ENCODE measurements at regions not wholly inside any gene's neighbourhood (a gene's known extent, or its start where the extent isn't known, plus 50 kb on each side); places are given as distances from the start of the nearest gene placed in this dataset.

DNA sequence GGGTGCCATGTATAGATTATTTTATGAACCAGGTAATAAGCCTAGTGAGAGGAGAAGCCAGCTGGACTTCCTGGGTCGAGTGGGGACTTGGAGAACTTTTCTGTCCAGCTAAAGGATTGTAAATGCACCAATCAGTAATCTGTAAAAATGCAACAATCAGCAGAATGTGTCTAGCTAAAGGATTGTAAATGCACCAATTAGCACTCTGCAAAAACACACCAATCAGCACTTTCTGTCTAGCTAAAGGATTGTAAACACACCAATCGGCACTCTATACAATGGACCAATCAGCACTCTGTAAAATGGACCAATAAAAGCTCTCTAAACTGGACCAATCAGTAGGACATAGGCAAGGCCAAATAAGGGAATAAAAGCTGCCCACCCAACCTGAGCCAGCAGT, 392.9 kb downstream of the KDM5D start:
- intact Hi-C loops (cut with DNase I) = no loop called here
- H3K4me3 ChIP-seq = no peak overlapping the region
- no peaks in the 10 kb centered on the region for H3K36me3 ChIP-seq
- WGBS, 2 donors = 20% methylated on average over 2 of the region's 2 CpGs; no CpG with 5 or more reads in 1 of the 2 donors
- FAIRE-seq (peak; percentile 29), ATAC-seq (no peak), DNase-seq (no peak)
- no peak overlapping the region for H3K27ac ChIP-seq
- H3K4me1 ChIP-seq = no peaks in the 10 kb centered on the region
- no peaks in the 10 kb centered on the region for H3K9me3 ChIP-seq
- TF ChIP-seq, protein P1, sequence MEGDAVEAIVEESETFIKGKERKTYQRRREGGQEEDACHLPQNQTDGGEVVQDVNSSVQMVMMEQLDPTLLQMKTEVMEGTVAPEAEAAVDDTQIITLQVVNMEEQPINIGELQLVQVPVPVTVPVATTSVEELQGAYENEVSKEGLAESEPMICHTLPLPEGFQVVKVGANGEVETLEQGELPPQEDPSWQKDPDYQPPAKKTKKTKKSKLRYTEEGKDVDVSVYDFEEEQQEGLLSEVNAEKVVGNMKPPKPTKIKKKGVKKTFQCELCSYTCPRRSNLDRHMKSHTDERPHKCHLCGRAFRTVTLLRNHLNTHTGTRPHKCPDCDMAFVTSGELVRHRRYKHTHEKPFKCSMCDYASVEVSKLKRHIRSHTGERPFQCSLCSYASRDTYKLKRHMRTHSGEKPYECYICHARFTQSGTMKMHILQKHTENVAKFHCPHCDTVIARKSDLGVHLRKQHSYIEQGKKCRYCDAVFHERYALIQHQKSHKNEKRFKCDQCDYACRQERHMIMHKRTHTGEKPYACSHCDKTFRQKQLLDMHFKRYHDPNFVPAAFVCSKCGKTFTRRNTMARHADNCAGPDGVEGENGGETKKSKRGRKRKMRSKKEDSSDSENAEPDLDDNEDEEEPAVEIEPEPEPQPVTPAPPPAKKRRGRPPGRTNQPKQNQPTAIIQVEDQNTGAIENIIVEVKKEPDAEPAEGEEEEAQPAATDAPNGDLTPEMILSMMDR (IDR thresholded peaks at IDR 0.05) = no peak
- H3K27me3 ChIP-seq = no peaks in the 10 kb centered on the region

DNA sequence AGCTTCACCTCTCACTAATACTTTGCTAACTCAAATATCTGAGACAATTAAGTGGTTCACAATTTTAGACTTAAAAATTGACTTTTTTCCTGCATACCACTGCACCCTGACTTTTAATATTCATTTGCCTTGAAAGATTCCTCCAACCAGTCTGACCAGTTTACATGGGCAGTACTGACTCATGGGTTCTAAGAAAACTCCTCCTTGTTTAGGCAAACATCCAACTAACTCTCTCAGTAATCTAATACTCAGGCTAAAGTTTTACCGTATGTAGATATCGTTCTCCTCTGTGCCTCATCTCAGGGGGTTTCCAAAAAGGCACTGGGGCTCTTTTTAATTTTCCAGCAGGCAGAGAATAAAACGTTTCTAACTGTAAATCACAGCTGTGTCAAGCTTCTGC, 422.8 kb downstream of the KDM5D start:
- no peak overlapping the region for H3K27ac ChIP-seq
- H3K36me3 ChIP-seq = no peaks in the 10 kb centered on the region
- FAIRE-seq (no peak), ATAC-seq (no peak), DNase-seq (no peak)
- H3K4me1 ChIP-seq = no peaks in the 10 kb centered on the region
- H3K27me3 ChIP-seq = no peaks in the 10 kb centered on the region
- no peak overlapping the region for H3K4me3 ChIP-seq
- H3K9me3 ChIP-seq = no peaks in the 10 kb centered on the region
- 20% methylated on average over 3 of the region's 3 CpGs; no CpG with 5 or more reads in 1 of the 2 donors for WGBS, 2 donors
- TF ChIP-seq, protein P1 (IDR thresholded peaks at IDR 0.05) = no peak
- intact Hi-C loops (cut with DNase I) = no loop called here

DNA sequence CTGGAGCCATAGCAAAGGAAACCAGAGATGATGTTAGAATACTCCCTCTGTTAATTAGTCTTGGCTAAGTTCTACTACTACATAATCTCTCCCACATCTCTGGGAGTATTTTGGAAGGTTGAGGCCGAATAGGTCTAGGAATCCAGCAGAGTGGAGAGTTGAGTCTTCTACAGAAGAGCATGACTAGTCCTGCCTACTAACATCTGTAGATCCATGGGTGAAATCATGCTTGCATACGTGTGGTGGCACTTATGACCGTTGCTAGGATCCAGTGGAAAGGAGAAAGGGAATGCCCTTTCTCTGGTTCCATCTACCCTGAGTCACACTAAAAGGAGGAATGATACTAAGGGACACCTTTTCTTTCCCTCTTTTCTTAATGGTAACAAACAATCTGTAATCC, 425.4 kb downstream of the KDM5D start:
- no peak for FAIRE-seq

DNA sequence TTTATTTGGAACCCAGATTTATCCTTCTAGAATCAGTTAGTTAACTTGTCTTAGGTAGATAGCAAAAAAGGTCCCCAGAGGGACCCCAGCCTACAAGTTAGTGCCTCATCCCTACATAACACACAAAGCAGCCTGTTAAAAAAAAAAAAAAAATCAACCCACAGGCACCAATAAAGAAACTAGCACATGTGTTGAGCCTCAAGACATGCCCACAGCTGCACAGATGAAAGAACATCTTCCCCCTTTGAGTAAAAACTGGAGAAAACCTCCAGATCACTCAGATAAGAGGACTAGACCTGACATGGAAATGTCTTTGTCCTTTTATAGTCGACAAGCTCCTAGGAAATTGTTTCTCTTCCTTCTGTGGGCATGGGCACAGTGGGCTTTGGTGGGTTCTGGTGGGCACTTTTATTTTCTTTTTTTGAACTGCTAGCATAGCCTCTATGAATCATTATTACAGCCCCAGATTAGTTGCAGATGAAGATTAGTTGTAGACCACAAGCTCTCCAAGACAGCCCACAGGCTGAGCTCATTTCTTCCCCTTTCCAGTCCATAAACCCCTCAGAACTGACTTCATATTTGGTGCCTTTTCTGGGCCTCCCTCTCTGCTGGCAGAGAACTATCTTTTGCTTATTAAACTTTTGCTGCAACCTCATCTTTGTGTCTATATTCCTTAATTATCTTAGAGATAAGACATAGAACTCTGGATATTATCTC, 427.1 kb downstream of the KDM5D start:
- no peaks in the 10 kb centered on the region for H3K27me3 ChIP-seq
- DNase-seq (no peak), ATAC-seq (no peak), FAIRE-seq (no peak)
- intact Hi-C loops (cut with DNase I) = no loop called here
- no peaks in the 10 kb centered on the region for H3K36me3 ChIP-seq
- TF ChIP-seq, protein P1 (IDR thresholded peaks at IDR 0.05) = no peak
- WGBS, 2 donors = 38% methylated on average over 1 of the region's 1 CpG; no CpG with 5 or more reads in 1 of the 2 donors
- H3K9me3 ChIP-seq = no peaks in the 10 kb centered on the region
- no peak overlapping the region for H3K4me3 ChIP-seq
- no peak overlapping the region for H3K27ac ChIP-seq
- no peaks in the 10 kb centered on the region for H3K4me1 ChIP-seq

More for the DNA sequence above, 425.4 kb downstream of the KDM5D start:
- Histone ChIP-seq H3K4me1 (no peaks in the 10 kb centered on the region), H3K4me3 (no peak overlapping the region), H3K27me3 (no peaks in the 10 kb centered on the region), H3K9me3 (no peaks in the 10 kb centered on the region), H3K27ac (no peak overlapping the region), H3K36me3 (no peaks in the 10 kb centered on the region)
- TF ChIP-seq, protein P1 (IDR thresholded peaks at IDR 0.05) = no peak
- 54% methylated on average over 3 of the region's 3 CpGs; no CpG with 5 or more reads in 1 of the 2 donors for WGBS, 2 donors
- no peak for ATAC-seq
- no peak for DNase-seq
- intact Hi-C loops (cut with DNase I) = no loop called here

DNA sequence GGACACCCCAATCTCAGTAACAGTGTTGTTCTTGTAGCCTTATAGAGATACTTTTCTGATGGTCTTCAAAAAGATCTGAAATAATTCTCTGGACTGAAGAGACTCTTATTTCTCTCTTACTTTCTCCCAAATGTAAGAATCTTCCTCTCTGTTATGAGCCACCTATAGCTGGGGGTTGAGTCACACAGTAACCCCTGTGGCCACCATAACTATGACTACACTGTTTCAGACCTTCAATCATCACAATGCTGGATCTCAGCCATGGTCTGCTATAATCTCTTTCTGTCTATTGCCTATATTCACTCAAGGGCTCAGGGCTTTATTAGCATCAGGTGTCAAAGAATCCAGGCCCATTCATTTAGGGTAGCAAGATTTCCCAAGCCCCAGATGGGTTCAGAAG, 436.9 kb downstream of the KDM5D start:
- Histone ChIP-seq H3K27ac (no peak overlapping the region), H3K27me3 (no peaks in the 10 kb centered on the region), H3K36me3 (no peaks in the 10 kb centered on the region), H3K4me3 (no peak overlapping the region), H3K9me3 (no peaks in the 10 kb centered on the region), H3K4me1 (no peaks in the 10 kb centered on the region)
- no peak for FAIRE-seq
- TF ChIP-seq, protein P1 (IDR thresholded peaks at IDR 0.05) = no peak
- no peak for ATAC-seq
- DNase-seq = no peak
- intact Hi-C loops (cut with DNase I) = no loop called here

All from pancreas (tissue), 10 donors.